ENCODE measurements at regions not wholly inside any gene's neighbourhood (a gene's known extent, or its start where the extent isn't known, plus 50 kb on each side); places are given as distances from the start of the nearest gene placed in this dataset.
A peak's percentile ranks its signal among the peaks of the same experiment; 100 is the strongest.

GRCh38 chr15:69955240-69955894 lies 142.3 kb downstream of the TLE3 start:
- no peak for DNase-seq (ENCODE audit: low spot score)

- no peak for DNase-seq (ENCODE audit: low spot score)
Observed at GRCh38 chr15:69956417-69956816, 141.3 kb downstream of the TLE3 start.

- no peak for DNase-seq (ENCODE audit: low spot score)
Observed at GRCh38 chr15:69957175-69957574, 140.5 kb downstream of the TLE3 start.

- DNase-seq (ENCODE audit: low spot score) = no peak
Observed at GRCh38 chr15:69958496-69959084, 139.1 kb downstream of the TLE3 start.

GRCh38 chr15:69962561-69962960 lies 135.2 kb downstream of the TLE3 start:
- no peak for DNase-seq (ENCODE audit: low spot score)

DNA sequence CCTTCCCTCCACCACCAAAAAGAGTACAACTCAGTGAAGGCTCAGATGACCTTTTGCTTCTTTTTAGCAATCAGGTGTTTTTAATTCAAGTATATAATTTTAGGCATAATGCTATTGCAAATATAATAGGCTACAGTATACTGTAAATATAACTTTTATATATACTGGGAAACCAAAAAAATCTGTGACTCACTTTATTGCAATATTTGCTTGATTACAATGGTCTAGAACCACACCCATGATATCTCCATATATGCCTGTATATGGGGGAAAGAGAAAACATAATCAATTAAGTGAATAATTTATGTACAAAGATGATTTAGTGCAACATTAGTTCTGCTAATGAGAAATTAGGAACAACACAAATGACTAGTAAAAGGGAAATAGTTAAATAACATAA lies 134.3 kb downstream of the TLE3 start:
- DNase-seq (ENCODE audit: low spot score) = no peak

DNA sequence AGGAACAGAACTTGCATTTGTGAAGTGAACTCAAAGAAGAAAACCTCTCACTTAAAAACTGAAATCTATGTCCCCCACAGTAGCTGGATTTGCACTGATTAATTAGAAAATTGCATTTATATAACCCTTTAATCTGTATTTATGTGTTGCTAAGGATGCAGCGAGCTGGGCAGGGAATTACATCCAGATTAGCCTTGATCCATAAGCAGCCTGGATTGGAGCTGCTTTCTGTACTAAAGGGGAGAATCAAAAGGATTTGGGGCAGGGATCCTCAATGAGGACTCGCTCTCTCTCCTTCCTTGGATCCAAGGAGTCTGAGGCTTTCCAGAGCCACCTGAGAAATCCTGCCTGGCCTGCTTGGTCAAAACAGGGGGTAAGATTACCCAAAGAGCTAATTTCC lies 125.9 kb downstream of the TLE3 start:
- no peak for DNase-seq (ENCODE audit: low spot score)

GRCh38 chr15:69972436-69972835 lies 125.3 kb downstream of the TLE3 start:
- no peak for DNase-seq (ENCODE audit: low spot score)

DNA sequence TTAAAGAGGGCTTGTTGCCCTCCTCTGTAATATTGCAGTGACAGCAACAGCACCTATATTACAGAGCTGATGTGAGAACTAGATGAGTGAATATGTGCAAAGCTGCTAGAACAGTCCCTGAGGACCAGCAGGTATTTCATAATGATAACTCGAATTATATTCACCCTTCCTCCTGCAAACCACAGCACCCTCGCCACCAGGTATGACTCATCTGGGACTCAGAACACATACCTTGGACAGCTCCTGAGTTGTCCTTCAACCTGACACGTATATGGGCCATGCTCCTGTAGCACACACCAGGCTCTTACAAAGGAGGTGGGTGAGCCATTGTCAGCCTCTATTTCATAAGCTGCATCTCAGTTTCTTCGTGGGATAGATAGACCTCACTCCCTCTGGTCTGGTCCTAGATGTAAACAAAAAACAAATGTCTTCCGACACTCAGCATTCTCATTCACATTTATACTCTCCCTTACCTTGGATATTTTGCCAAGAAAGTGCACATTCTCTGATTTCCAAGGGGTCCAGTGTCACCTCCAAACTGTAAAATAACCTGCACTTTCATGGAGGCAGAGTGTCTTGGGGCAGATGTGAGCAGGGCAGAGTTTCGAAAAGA lies 124.5 kb downstream of the TLE3 start:
- no peak for DNase-seq (ENCODE audit: low spot score)

- no peak for DNase-seq (ENCODE audit: low spot score)
Observed at GRCh38 chr15:69973880-69974279, 123.8 kb downstream of the TLE3 start.

DNA sequence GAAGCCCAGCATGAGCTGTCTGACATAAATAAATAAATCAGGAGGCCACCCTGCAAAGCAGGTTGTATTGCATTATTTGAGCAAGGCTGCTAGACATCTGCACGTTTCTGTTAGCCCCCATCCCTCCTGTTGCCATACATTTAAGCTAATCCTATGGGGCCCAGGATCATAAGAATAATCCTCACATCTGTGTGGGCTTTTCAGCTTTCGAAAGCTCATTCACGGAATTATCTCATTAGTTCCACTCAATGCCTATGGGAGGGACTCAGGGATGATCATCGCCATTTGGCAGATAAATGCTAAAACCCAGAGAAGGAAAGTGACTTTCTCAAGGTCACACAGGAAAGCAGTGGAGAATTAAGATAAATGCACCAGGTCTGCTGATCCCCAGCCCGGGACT lies 123.4 kb downstream of the TLE3 start:
- no peak for DNase-seq (ENCODE audit: low spot score)

DNA sequence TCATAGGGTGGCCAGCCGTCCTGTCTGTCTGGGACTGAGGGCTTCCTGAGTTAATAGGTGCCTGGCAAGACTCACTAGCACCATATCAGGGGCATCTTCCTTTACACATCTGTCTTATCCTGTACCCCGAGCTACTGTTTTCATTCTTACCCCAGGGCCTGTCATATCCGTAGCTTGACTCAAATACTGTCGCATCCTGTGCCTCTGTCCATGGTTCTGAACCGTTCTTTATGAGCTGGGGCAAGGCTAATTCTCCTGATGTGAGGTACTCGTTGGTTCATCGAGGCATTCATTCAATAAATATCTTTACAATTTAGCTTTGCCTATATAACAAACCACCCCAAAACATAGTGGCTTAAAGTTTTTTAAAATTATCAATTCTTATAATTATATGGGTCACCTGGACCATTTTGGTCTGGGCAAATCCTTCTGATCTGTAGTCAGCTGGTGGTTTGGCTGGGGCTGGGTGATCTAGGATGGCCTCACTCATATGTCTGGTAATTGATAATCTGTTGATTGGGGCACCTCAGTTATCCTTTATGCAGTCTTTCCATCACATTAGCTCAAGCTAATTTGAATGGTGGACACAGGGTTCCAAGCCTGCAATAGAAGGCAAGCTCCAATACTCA lies 121.2 kb downstream of the TLE3 start:
- peak; percentile 8 for DNase-seq (ENCODE audit: low spot score)

DNA sequence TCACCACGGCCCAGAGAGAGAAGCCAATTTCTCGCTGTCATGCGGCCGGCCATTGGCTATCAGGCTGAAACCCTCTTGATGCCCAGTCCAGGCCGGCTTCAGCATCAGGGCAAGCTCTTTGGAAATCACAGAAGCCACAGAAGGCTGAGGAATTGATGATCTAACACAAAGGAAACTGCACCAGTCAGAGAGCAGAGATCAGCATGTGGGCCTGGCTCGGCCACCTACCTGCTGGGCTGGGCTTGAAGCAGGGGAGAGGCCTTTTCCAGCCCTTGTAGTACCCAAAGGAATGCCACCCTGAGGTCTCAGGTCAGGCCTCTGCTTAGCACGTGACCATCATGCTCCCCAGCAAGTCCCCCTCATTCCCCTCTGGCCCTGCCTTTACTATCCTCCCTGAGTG lies 119.1 kb downstream of the TLE3 start:
- DNase-seq (ENCODE audit: low spot score) = no peak

- no peak for DNase-seq (ENCODE audit: low spot score)
Observed at GRCh38 chr15:69979262-69979661, 118.5 kb downstream of the TLE3 start.

- no peak for DNase-seq (ENCODE audit: low spot score)
Observed at GRCh38 chr15:69979783-69980182, 117.9 kb downstream of the TLE3 start.

- DNase-seq (ENCODE audit: low spot score) = no peak
Observed at GRCh38 chr15:69980341-69981059, 117.2 kb downstream of the TLE3 start.

DNA sequence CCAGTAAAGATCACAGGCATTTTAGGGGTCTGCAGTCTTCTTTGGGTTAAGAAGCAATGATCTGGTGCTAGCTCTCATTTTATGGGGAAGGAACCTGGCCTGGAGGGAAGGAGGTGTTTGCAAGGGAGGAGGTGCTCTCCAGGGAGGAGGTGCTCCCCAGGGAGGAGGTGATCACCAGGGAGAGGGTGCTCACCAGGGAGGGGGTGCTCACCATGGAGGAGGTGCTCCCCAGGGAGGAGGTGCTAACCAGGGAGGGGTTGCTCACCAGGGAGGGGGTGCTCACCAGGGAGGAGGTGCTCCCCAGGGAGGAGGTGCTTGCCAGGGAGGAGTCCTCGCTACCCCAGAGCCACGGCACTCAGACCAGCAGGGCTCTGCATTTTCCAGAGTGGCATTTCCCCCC lies 115.7 kb downstream of the TLE3 start:
- DNase-seq (ENCODE audit: low spot score) = no peak

DNA sequence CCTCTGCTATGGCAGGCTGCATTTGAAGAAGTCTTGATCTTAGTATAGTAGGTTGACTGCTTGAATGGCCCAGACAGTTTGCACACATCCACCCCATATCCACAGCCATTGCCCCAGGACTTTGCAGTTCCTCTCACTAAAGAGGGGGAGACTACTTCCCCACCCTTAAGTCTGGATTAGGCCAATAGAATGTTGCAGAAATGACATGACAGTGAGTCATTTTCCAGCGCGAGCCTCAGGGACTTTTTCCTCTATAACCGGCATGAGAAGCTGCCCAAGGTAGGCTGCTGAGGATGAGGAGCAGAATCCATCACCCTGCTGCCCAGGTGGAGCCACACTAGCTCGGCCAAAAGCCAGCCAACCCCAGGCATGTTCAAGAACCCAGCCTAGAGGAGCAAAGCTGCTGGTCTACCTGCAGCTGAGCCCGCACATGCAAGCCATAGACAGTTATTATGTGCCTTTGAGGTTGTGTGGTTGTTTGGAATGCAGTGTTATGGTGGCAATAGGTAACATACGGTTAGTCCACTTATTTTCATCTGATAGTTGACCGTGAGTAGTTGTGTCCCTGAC lies 113.9 kb downstream of the TLE3 start:
- no peak for DNase-seq (ENCODE audit: low spot score)

GRCh38 chr15:69987492-69988489 lies 109.9 kb downstream of the TLE3 start:
- DNase-seq (ENCODE audit: low spot score) = no peak

GRCh38 chr15:69988541-69989225 lies 109.0 kb downstream of the TLE3 start:
- no peak for DNase-seq (ENCODE audit: low spot score)
